ENCODE measurements at regions not wholly inside any gene's neighbourhood (a gene's known extent, or its start where the extent isn't known, plus 50 kb on each side); places are given as distances from the start of the nearest gene placed in this dataset.

DNA sequence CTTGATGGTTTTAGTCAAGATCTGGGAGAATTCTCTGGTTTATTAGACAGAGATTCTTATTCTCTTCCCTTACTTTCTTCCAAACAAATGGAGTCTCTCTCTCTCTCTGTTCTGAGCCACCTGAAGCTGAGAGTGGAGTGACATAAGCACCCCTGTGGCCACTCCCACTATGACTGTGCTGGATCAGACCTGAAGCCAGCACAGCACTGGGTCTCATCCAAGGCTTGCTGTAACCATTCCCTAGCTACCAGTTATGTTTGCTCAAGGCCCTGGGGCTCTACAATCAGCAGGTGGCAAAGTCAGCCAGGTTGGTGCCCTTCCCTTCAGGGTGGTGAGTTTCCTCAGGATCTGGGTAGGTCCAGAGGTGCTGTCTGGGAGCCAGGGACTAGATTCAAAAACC lies 568.5 kb downstream of the AACS start:
- H3K4me1 ChIP-seq = no peaks in the 10 kb centered on the region

DNA sequence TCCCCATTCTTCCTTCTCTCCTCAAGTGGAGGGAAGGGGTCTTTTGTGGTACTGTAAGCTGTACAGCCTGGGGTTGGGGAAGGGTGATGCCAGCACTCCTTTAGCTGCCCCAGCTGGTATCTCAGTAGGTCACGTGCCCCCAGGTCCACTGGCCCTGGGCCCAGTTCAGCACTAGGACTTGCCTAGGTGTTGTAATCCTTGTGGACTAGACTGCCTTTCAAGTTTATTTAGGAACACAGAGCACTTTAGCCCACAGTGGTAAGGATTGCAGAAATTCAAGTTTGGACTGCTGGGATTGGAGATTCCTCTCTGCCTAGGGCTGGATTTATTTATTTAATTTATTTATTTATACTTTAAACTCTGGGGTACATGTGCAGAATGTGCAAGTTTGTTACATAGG lies 569.6 kb downstream of the AACS start:
- Histone ChIP-seq H3K9me3 (replicated peaks) (no peaks in the 10 kb centered on the region), H3K27me3 (peaks cover 3% of the 10 kb centered on the region), H3K4me1 (no peaks in the 10 kb centered on the region), H3K36me3 (no peaks in the 10 kb centered on the region), H3K27ac (no peak overlapping the region), H3K4me3 (no peak overlapping the region)
- no peak for DNase-seq

More for the DNA sequence above, 568.5 kb downstream of the AACS start:
- no peaks in the 10 kb centered on the region for H3K36me3 ChIP-seq
- H3K9me3 ChIP-seq (replicated peaks) = no peaks in the 10 kb centered on the region
- no peaks in the 10 kb centered on the region for H3K27me3 ChIP-seq
- no peak for DNase-seq
- no peak overlapping the region for H3K27ac ChIP-seq
- no peak overlapping the region for H3K4me3 ChIP-seq

DNA sequence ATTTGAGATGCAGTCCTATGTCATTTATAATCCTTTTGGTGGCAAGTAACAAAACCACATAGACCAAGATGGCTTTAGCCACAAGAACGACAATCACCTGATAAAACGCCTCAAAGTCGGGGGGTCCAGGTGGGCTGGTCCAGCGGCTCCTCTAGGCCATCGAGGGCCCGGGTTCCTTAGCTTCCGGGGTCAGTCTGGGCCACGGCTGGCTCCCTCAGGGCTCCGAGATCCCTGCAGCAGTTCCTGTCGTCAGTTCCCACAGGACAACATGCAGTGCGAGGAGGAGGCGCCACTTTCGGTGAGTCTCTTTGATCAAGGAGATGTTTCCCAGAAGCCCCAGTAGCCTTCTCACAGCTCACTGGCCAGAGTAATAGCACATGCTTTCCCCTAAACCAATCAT lies 574.6 kb downstream of the AACS start:
- DNase-seq = no peak
- Histone ChIP-seq H3K9me3 (replicated peaks) (no peaks in the 10 kb centered on the region), H3K27ac (no peak overlapping the region)

DNA sequence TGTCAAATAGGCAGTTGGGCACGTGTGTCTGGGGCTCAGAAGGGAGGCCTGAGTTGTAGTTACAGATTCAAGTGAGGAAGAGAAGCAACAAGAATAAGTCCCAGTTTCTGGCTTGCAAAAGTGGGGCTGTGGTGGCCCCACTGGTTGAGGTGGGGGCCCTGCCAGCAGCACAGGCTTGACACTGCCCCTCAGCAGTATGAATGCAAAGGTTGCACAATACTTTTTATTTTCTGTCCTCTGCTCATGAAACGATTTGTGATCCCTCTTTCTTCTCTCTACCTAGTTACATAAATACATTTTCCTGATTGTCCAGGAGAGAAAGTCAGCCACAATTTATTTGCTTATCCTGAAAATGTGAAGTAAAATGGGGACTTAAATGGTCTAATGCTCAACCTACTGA lies 577.8 kb downstream of the AACS start:
- no peak overlapping the region for H3K27ac ChIP-seq
- no peak overlapping the region for H3K4me3 ChIP-seq
- no peak for DNase-seq
- H3K27me3 ChIP-seq = peaks cover 4% of the 10 kb centered on the region
- no peaks in the 10 kb centered on the region for H3K9me3 ChIP-seq (replicated peaks)
- H3K36me3 ChIP-seq = no peaks in the 10 kb centered on the region
- no peaks in the 10 kb centered on the region for H3K4me1 ChIP-seq

More for the DNA sequence above, 574.6 kb downstream of the AACS start:
- Histone ChIP-seq H3K4me1 (no peaks in the 10 kb centered on the region), H3K27me3 (peaks cover 4% of the 10 kb centered on the region), H3K36me3 (no peaks in the 10 kb centered on the region), H3K4me3 (no peak overlapping the region)

DNA sequence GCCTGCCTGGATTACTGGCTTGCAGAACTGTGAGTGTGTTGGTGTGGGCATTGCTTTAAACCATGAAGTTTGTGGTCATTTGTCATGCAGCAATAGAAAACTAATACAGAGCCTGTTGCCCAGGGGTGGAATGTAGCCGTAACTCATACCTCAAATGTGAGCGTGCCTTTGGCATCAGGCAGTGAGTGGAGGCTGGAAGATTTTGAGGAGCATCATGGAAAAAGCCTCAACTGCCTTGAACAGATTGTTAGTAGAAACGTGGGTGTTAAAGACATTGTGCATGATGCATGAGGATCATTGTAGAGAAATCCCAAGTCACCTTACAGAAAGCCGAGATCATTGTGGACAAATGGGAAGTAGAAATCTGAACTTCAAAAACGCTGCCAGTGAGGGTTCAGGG lies 580.5 kb downstream of the AACS start:
- no peaks in the 10 kb centered on the region for H3K9me3 ChIP-seq (replicated peaks)
- H3K27me3 ChIP-seq = no peaks in the 10 kb centered on the region
- no peaks in the 10 kb centered on the region for H3K36me3 ChIP-seq
- no peaks in the 10 kb centered on the region for H3K4me1 ChIP-seq
- no peak overlapping the region for H3K27ac ChIP-seq
- DNase-seq = no peak
- H3K4me3 ChIP-seq = no peak overlapping the region

DNA sequence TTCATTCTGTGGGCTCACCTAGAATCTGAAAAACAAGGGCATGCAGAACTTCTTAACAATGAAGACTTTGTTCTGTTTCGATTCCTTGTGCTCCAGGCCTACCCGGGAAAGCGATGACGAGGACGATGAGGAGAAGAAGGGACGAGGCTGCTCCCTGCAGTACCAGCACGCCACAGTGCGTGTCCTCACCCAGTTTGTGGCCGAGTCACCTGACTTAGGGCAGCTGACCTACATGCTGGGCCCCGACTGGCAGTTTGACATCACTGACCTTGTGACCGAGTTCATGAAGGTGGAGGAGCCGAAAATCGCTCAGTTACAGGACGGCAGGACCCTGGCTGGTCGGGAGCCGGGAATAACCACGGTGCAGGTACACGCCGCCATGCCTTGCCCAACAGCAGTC lies 585.4 kb downstream of the AACS start:
- no peaks in the 10 kb centered on the region for H3K9me3 ChIP-seq (replicated peaks)
- no peak overlapping the region for H3K4me3 ChIP-seq
- DNase-seq = no peak
- H3K4me1 ChIP-seq = peaks cover 12% of the 10 kb centered on the region; the same call in 1 of the 2 replicates
- H3K36me3 ChIP-seq = no peaks in the 10 kb centered on the region
- H3K27ac ChIP-seq = no peak overlapping the region
- no peaks in the 10 kb centered on the region for H3K27me3 ChIP-seq

DNA sequence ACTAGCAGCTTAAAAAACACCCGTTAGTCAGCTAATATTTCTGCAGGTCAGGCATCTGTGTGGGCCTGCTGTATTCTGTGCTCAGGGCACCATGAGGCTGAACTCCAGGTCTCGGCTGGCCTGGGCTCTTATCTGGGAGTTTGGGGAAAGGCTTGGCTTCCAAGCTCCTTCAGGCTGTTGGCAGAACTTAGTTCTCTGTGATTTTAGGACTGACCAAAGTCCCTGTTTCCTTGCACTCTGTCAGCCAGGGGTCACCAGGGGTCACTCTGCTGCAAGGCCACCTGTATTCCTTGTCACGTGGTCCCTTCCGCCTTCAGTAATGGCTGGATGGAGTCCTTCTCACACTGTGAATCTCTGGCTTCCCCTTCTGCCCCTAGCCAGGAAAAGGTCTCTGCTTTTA lies 586.4 kb downstream of the AACS start:
- Histone ChIP-seq H3K4me3 (no peak overlapping the region), H3K4me1 (peaks cover 12% of the 10 kb centered on the region; the same call in 1 of the 2 replicates), H3K9me3 (replicated peaks) (no peaks in the 10 kb centered on the region), H3K27ac (no peak overlapping the region), H3K36me3 (no peaks in the 10 kb centered on the region), H3K27me3 (no peaks in the 10 kb centered on the region)
- DNase-seq = no peak

DNA sequence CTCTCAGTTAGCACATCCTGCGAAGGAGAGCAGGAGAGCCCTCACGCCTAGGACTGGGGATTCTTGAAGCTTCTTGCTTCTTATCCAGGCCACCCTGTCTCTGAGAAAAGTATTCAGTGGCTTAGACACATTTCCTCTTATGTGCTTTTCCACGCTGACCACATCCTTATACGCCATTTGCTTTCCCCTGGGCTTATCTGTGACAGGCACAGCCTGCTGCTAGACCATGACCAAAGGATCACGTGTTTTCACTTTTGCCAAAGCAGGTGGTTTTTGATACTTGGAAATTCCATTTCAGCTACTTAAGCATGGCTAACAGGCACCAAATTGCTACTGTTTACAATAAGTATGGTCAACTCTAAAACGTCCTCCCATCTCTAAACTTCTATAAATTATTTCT lies 587.4 kb downstream of the AACS start:
- H3K9me3 ChIP-seq (replicated peaks) = no peaks in the 10 kb centered on the region
- H3K27me3 ChIP-seq = no peaks in the 10 kb centered on the region
- H3K4me1 ChIP-seq = peaks cover 12% of the 10 kb centered on the region; the same call in 1 of the 2 replicates
- H3K27ac ChIP-seq = peak overlapping the region; percentile 34; the same call in 1 of the 2 replicates
- H3K36me3 ChIP-seq = no peaks in the 10 kb centered on the region
- peak; percentile 24 to 54 for DNase-seq
- no peak overlapping the region for H3K4me3 ChIP-seq

DNA sequence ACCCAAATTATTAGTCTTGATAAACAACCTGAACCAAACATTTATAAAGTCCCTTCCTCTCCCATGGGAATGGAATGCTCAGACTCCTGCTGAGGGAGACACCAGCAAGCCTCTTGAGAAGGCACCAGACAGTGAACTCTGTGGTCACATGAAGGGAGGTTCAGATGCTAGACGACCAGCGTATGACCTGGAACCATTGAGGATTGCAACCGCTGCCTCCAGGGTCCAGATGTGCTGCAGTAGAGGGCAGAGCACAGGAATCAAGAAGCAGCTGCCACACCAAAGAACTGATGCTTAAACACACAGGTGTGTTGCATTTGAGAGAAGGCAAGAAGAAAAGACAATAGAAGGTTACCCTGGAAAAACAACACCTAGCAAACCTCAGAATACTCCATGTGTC lies 592.4 kb downstream of the AACS start:
- no peak for DNase-seq
- Histone ChIP-seq H3K36me3 (no peaks in the 10 kb centered on the region), H3K4me1 (peaks cover 4% of the 10 kb centered on the region; the same call in 1 of the 2 replicates), H3K4me3 (no peak overlapping the region), H3K9me3 (replicated peaks) (no peaks in the 10 kb centered on the region), H3K27ac (no peak overlapping the region), H3K27me3 (no peaks in the 10 kb centered on the region)

DNA sequence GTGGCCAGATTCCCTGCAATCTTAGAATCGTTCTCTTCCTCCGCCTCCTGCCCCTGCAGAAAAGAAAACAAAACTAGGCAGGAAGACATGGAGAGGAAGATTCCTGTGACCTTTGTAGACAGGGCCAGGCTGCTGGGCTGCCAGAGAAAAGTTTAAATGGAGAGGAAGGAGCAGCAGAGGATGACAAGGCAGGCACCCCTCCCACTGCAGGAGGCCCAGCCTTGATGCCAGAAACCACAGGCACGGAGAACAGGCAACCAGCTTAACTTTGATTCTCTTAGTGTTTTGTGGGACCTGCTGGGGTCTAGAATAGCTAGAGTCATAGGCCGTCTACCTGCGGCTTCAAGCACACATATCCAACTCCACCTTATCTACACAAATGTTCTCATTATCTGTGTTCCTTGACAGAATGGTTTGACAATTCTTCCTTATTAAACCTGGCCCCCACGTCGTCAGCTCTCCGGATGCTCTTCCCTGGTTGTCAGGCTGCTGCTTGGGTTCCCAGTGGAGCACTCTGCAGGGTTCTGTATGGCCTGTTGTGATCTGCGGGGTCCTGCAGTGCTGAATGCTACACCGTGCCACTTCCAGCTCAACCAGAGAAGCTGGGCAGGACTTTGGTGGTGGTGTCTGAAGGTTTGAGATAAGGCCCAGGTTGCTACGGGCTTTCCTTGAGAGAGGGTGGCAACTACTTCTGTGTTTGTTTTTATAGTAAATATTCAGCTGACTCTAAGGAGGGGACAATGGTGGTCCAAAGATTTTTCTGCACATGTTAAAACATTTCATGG lies 609.5 kb downstream of the AACS start:
- Histone ChIP-seq H3K9me3 (replicated peaks) (no peaks in the 10 kb centered on the region), H3K27ac (no peak overlapping the region), H3K4me1 (no peaks in the 10 kb centered on the region), H3K27me3 (no peaks in the 10 kb centered on the region), H3K4me3 (no peak overlapping the region), H3K36me3 (no peaks in the 10 kb centered on the region)
- no peak for DNase-seq

DNA sequence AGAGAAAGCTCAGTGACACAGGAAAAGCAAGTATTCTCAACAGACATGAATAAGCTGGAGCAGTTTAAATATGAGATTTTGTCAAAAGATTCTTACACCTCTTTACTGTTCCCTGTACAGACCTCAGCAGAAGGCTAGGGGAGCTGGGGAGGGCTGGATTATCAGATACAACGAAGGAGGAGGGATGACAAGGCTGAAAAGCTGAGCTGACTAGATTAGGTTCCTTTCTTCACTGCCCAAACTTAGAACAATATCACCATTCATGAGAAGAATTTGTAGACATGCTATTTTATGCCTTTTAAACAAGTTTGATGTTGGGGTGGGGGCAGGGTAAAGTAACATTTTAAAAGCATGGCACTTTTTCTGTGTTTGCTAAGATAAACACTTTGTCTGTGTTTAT lies 611.1 kb downstream of the AACS start:
- no peaks in the 10 kb centered on the region for H3K4me1 ChIP-seq
- no peaks in the 10 kb centered on the region for H3K9me3 ChIP-seq (replicated peaks)
- H3K4me3 ChIP-seq = no peak overlapping the region
- DNase-seq = no peak
- no peaks in the 10 kb centered on the region for H3K36me3 ChIP-seq
- H3K27ac ChIP-seq = no peak overlapping the region
- no peaks in the 10 kb centered on the region for H3K27me3 ChIP-seq

DNA sequence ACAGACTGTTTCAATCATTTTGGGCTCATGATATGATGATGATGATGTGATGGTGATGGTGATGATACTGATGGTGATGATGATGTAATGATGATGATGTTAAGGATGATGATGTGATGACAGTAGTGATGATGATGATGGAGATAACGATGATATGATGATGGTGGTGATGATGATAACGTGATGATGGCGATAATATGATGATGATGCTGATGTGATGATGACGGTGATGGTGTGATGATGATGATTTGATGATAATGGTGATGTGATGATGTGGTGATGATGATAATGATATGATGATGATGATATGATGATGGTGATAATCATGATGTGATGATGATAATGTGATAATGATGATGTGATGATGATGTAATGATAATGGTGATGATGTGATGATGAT lies 612.6 kb downstream of the AACS start:
- Histone ChIP-seq H3K4me3 (no peak overlapping the region), H3K36me3 (no peaks in the 10 kb centered on the region), H3K27me3 (no peaks in the 10 kb centered on the region), H3K4me1 (no peaks in the 10 kb centered on the region), H3K9me3 (replicated peaks) (no peaks in the 10 kb centered on the region), H3K27ac (no peak overlapping the region)
- DNase-seq = no peak

DNA sequence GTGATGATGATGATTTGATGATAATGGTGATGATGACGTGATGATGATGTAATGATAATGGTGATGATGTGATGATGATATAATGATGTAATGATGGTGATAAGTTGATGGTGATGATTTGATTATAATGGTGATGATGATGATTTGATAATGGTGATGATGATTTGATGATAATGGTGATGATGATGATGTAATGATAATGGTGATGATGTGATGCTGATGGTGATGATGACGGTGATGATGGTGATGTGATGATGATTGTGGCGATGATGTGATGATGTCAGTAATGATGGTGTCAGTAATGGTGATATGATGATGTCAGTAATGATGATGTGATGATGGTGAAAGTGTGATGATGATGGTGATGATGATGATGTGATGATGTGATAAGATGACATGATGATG lies 613.4 kb downstream of the AACS start:
- H3K36me3 ChIP-seq = no peaks in the 10 kb centered on the region
- no peaks in the 10 kb centered on the region for H3K27me3 ChIP-seq

DNA sequence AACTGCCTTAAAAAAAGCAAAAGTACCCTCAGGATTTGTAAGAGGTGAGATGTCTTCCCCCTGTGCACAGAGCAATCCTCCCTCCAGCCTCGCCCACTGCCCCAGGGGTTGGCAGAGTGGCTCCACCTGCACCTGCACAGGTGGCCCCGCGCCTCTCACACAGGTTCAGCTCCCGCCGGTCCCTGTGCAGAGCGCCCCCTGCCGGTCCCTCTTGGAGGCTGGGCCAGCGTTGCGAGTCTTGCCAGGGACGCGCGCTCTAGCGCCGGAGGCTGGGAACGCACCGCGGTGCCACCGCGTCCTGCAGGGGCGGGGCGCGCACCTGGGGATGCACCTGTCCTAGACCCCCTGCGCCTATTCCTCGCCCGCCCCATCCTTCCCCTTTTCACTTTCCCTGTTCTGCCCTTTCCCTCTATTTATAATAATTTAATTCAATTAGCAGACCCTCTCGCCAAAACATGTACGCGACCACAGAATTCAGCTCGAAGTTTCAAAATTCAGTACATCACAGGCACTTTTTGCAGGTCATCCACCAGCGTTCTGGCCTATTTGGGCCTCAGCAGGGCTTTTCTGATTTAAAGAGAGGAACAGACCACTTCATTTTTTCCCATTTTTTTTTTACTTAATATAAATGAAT lies 618.6 kb downstream of the AACS start:
- H3K4me1 ChIP-seq = no peaks in the 10 kb centered on the region
- no peaks in the 10 kb centered on the region for H3K36me3 ChIP-seq
- DNase-seq = no peak
- H3K27ac ChIP-seq = no peak overlapping the region
- H3K9me3 ChIP-seq (replicated peaks) = no peaks in the 10 kb centered on the region
- H3K27me3 ChIP-seq = no peaks in the 10 kb centered on the region
- H3K4me3 ChIP-seq = no peak overlapping the region

More for the DNA sequence above, 613.4 kb downstream of the AACS start:
- Histone ChIP-seq H3K4me3 (no peak overlapping the region), H3K4me1 (no peaks in the 10 kb centered on the region), H3K9me3 (replicated peaks) (no peaks in the 10 kb centered on the region), H3K27ac (no peak overlapping the region)
- DNase-seq = no peak

DNA sequence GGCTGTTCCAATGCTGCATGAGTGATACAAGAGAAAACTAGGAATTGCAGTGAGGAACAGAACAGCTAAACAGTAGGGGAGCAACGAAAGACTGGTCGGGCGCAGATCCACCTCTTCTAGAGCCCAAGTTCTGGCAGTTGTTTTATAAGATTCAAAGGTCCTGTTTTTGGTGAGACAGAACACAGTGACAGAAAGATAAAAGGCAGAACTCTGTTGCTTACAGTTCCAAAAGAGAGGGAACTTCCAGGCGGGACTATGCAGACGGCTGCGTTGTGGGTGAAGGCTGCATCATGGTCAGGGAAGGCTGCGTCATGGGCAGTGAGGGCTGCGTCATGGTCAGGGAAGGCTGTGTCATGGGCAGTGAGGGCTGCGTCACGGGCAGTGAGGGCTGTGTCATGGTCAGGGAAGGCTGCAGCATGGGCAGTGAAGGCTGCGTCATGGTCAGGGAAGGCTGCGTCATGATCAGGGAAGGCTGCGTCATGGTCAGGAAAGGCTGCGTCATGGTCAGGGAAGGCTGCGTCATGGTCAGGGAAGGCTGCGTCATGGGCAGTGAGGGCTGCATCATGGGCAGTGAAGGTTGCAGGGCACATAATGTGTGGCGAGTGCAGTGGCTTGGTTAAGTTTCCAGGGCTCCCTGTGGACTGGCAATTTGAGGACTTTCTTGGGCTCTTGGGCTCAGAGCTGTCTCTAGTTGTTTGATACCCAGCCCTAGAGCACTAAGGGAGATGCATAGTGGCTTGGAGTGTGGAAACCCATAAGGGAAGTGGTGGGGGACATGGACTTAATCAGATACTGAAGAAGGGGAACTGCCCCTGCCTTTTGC lies 619.9 kb downstream of the AACS start:
- Histone ChIP-seq H3K27me3 (no peaks in the 10 kb centered on the region), H3K9me3 (replicated peaks) (no peaks in the 10 kb centered on the region), H3K27ac (no peak overlapping the region), H3K4me3 (no peak overlapping the region), H3K36me3 (no peaks in the 10 kb centered on the region), H3K4me1 (no peaks in the 10 kb centered on the region)
- DNase-seq = no peak

Data from SJCRH30 (cell line).